ENCODE measurements at regions not wholly inside any gene's neighbourhood (a gene's known extent, or its start where the extent isn't known, plus 50 kb on each side); places are given as distances from the start of the nearest gene placed in this dataset.

DNA sequence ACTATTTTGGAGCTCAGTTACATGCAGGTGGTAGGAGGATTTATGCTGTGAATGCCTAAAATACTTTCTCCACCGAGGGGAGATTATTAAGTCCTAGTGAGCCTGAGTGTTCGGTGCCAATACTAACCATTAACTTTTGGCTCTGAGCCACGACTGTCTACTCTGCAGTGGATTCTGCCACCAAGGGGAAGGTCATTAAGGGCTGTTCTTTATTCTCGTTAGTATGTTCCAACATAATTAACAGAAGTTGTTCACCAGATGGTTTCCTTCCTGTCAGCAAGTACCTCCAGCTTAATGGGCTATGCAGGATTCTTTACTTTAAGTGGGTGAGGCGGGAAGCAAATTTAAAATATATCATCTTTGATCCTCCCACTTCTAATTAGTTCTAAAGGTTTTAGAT, 326.3 kb downstream of the BMP4 start:
- no peak for TF ChIP-seq POLR2A (IDR thresholded peaks at IDR 0.05)
- TF ChIP-seq, protein P1, sequence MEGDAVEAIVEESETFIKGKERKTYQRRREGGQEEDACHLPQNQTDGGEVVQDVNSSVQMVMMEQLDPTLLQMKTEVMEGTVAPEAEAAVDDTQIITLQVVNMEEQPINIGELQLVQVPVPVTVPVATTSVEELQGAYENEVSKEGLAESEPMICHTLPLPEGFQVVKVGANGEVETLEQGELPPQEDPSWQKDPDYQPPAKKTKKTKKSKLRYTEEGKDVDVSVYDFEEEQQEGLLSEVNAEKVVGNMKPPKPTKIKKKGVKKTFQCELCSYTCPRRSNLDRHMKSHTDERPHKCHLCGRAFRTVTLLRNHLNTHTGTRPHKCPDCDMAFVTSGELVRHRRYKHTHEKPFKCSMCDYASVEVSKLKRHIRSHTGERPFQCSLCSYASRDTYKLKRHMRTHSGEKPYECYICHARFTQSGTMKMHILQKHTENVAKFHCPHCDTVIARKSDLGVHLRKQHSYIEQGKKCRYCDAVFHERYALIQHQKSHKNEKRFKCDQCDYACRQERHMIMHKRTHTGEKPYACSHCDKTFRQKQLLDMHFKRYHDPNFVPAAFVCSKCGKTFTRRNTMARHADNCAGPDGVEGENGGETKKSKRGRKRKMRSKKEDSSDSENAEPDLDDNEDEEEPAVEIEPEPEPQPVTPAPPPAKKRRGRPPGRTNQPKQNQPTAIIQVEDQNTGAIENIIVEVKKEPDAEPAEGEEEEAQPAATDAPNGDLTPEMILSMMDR (IDR thresholded peaks at IDR 0.05), result no peak
